Epidermal melanocyte (primary cell): ENCODE measurements at regions not wholly inside any gene's neighbourhood (a gene's known extent, or its start where the extent isn't known, plus 50 kb on each side); places are given as distances from the start of the nearest gene placed in this dataset.

Experiments used
- DNase-seq: peaks from one replicate; pipeline ENCODE4 v3.0.0; 2011; ENCODE audit warnings: low spot score; ENCODE audit not compliant: insufficient read length

DNA sequence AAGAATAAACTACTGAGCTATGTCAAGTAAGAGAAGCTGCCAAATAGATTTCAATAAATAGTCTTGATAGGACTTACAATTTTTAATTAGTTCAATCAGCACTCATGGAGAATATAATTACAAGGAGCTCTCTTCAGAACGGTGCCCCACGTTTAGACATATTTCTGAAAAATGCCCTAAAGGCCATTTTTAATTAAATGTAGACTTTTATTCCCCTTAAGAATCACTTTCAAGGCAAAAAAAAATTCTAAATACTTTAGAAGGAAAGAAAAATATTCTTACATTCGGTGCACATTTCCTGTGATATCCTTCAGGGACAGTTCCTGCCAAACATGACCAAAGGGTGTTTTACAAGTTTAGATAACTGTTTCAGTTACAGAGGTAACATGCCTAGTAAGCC, 202.5 kb upstream of the CDH7 start:
- DNase-seq, result no peak

DNA sequence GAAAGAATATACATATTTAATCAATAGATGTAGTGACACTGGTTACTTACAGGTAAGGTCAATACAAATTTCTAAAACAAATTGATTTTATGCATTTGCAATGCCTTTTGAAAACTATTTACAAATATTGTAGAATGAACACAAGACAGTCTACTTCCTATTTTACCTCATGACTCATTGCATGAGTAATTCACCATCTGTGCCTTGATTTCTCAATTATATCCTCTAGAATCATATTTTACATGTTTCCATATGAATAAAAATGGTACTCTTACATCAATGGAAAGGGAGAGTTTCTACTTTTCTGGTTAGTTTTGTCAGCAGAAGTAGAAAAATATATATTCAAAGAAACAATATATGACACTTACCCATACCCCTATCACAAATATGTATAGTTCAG, 203.8 kb upstream of the CDH7 start:
- DNase-seq, result no peak

DNA sequence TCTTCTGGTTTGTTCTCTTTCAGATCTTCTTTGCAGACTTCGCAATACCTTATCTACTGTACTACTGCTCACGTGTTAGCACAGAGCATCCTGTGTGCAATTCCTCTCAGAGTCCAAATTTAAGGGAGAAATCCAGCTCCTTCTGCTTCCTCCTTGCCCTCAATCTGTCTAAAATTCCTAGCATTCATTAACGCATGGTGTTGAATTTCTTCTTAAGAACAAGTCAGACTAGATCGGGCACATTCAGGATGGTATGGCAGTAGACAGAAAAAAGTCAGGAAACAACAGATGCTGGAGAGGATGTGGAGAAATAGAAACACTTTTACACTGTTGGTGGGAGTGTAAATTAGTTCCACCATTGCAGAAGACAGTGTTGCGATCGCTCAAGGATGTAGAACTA, 206.1 kb upstream of the CDH7 start:
- no peak for DNase-seq

DNA sequence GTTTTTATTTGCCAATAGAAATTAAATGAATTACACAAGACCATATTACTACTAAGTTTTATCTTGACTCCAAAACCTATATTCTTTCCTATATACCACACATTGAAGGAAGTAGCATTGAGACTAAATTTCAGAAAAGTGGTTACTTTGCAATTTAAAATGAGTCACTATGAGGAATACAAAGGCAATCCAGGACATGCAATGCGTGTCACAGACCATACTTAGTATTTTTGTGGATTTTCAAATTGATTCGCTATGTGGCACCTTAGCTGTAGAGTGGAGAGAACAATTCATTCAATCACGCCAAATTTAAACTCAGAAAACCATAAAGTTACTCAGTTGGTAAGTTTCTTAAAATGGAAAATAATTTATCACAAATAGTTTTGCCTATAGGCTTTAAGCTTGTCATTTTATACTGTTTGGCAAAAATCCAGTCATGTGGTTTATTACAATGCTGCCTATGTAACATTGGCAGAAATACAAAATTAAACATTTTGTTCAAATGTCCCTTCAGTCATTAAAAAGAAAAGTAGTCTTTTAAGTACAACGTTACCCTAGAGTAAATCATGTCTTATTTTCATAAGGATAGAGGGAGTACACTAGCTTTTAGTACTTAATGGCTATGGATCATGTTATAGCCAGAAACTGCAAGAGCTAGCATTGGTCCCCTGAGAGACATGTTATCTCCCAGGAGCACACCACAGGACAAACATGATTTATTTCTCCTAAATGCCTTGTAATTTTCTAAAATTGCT, 222.8 kb upstream of the CDH7 start:
- DNase-seq, result no peak

DNA sequence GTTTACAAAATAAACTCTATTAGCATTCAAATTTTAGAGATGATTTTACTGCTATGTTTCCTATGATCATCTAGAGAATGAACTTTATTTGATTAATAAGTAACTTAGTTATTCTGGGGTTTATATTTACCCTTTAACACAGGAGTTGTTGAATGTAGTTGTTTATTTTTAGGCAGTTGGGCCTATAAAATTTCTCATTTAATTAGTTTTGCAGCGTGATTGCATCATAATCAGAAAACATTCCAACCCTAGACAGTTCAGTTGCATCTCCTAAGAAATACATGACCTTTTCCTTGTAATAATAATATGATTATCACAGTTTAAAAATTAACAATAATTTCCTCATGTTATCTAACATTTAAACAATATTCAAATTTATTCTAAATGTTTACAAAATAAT, 224.7 kb upstream of the CDH7 start:
- no peak for DNase-seq

DNA sequence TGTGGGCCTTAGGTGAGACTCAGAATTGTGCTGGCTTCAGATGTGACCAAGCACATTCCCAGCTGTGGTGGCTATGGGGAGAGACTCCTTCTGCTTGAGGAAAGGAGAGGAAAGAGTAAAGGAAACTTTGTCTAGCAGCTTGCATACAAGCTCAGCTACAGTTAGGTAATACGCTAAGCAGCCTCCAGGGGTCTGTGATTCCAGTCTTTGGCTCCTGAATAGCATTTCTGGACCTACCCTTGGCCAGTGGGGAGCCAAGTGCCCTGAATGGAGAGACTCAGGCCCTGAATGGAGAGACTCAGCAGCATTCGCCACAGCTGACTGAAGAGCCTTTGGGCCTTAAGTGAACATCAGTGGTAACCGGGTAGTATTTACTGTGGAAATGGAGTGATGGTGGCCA, 227.4 kb upstream of the CDH7 start:
- DNase-seq, result no peak

DNA sequence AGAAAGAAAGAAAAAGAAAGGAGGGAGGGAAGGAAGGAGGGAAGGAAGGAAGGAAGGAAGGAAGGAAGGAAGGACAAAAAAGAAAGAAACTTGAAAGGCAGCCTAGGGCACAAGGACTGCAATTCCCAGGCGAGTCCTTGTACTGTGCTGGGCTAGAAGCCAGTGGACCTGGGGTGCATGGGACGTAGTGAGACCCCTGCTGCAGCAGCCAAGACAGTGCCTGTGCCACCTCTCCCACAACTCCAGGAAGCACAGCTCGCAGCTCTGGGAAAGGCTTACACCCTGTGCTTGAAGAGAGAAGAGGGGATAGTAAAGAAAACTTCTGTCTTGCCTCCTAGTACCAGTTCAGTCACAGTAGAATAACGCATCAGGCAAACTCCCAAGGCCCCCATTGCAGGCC, 227.9 kb upstream of the CDH7 start:
- DNase-seq, result no peak

DNA sequence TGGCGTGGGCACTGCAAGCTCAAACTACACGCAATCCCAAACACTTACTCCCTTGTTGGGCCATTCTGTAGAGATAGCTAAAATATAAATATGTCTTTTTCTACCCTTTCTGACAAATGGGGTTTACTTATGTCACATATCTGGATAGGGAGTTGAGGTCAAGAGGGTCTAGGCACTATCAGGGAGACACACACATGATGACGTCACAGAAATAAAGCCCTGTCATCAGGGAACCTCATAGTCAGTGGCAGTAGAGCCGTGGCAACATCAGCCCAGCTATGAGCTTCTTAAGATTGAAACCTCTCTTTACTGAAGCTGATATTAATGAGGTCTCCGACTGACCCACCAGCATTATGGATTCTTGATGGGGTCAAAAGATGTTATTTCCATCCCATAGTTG, 234.6 kb upstream of the CDH7 start:
- DNase-seq, result no peak

DNA sequence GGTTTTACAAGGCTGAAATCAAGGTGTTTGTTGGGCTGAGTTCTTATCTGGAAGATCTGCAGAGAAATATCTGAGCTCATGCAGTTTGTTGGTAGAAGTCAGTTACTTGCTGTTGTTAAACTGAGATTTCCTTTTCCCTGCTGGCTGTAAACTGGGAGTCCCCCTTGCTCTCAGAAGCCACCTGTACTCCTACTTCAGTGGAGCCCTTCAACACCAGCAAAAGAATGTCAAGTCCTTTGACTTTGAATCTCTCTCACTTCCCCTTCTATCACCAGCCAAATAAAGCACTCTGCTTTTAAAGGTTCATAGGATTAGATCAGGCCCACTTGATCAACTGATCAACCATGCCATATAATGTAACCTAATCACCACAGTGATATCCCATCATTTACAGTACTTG, 252.2 kb upstream of the CDH7 start:
- no peak for DNase-seq

DNA sequence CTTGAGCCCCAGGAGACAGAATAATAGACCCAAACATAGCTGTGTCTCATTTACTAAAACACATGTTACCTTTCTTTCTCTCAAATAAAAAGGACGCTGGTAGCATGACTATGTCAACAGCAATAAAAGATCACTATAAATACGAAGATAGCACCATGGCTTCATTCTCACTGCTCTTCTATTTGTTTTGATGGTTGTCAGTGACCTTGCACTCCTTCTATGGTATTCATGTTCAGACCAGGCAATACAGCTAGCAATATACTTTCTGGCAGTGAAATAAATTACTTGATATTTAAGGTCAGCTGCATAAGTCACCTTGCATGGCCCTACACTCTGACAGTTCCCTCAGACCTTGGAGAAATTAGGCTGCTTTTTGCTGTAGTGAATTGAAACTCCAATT, 263.2 kb upstream of the CDH7 start:
- DNase-seq, result no peak

DNA sequence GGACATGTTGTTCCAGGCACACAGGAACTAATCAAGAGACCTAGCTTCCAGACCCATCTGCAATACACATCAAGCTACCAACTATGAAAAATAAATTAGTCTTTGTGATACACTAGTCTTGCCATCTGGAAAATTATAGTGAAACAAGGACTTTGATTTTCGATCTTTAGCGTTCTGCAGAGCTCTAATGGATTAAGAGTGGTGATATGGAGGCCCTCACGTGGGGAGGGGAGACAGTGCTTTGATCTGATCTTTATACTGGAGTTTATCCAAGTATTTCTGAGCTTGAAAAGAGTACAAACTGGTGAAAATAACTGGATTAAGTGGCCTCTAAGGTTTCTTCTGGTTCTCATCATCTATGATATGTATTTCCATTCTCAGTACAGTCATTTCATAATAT, 273.4 kb upstream of the CDH7 start:
- no peak for DNase-seq

DNA sequence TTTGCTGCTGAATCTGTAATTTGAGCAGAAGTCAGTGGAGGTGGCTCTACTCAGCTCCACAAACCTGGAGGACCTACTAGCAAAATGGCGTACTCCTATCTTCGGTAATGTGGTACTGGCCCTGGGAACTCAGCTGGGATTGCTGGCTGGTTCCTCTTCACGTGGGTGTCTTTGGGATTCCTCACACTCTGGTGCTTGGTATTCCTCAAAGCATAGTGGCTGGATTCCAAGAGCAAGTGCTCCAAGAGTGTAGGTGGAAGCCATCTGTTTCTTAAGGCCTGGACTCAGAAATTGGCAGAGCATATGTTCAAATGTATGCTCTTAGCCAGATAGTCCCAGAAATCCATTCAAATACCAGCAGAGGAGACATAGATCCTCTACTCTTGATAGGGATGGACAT, 281.9 kb upstream of the CDH7 start:
- no peak for DNase-seq

DNA sequence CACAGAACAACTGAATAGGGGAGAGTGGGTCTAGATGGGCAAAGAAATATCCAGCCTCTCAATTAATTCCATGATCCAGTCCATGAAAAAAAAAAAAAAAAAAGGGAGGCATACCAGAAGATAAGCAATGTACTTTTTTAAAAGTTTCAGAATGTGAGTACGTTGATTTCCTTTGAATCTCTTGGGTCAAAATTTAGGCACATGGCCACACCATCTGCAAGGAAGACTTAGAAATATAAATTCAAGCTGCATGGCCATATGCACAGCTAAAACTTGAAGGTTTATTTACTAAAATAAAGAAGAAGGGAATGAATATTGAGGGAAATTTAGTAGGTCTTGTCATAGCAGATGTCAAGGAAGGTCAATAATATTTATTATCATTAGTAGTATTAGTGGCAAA, 286.5 kb upstream of the CDH7 start:
- DNase-seq, result no peak

DNA sequence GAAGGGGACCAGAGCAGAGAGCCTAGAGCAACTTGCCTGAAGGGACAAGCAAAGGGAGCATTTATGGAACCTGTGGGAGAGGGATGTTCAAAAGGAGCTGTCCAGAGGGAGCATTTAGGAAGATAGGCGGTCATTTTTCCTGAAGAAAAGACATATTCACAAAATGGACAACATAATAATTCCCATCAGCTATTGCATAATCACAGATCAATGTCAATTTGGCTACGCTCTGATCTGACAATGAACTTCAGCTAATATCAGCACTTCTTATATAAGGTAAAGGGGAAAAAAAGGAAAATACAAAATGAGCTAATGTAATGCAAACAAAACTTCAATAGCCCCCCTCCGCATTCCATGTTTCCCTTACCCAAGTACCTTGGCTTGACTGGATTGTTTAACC, 291.1 kb upstream of the CDH7 start:
- no peak for DNase-seq

DNA sequence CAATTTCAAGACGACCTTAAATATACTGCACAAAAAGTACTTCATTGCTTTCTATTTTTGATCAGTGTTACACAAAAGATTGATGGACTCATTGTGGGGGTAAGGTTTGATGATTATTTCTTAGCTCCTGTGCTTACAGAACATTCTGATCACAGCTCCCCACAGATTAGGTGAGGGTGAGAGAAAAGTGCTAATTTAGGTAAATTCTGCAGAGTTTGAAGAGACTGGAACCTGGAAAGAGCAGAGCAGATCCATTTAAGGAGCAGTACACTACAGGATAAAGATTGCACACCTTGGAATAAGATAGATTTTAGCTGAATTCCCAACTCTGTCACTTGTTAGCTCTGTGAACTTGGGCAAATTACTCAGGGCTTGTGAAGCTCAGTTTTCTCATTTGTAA, 291.9 kb upstream of the CDH7 start:
- no peak for DNase-seq

DNA sequence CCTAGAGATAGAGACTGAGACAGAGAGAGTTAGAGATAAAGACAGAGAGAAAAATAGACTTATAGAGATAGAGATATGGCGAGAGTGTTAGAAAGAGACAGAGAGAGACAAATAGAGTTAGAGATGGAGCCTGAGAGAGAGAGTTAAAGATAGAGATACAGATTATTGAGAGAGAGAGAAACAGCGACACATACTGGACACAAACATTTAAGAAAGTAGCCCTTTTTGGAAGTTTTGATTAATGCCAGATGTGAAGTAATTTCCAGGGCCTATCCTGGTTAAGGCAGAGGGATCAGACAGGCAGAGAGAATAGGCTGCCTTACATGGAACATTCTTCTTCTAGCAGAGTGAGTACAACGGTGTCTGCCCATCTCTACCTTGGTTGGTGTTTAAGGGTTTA, 311.6 kb upstream of the CDH7 start:
- DNase-seq, result no peak

DNA sequence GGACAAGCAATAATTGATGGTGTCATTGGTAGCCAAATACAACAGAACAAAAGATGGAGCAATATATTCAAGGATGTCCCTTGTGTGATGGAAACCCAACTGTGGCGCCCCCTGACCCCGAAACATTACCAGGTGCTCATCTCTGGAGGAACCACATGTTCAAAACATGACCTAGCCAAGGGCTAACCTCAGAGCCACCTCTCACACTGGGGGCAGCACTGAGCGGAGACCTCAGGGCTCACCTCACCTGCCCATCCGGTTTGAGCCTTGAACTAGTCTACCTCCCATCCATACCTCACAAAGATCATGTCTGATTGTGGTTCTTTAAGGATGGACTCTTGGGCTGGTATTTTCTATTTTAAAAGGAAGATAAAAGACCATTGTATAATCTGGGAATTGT, 314.4 kb upstream of the CDH7 start:
- no peak for DNase-seq

DNA sequence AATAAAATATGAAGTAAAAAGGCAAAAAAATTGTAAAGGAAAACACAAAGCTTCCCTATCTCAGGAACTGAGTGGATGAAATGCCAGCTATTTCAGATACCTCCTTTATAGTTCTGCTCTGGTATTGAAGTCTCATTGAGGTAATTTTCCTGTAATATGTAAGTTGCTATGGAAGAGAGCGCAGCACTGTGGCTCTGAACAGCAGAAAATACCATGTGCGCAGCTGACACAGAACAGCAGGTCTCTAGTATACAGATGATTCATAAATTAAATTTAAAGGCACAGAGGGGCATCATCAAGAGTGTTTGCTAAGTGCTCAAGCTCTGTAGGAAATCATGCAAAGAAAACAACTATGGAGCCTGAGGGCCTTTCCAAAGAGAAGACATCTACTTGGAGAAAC, 315.3 kb upstream of the CDH7 start:
- DNase-seq, result no peak

DNA sequence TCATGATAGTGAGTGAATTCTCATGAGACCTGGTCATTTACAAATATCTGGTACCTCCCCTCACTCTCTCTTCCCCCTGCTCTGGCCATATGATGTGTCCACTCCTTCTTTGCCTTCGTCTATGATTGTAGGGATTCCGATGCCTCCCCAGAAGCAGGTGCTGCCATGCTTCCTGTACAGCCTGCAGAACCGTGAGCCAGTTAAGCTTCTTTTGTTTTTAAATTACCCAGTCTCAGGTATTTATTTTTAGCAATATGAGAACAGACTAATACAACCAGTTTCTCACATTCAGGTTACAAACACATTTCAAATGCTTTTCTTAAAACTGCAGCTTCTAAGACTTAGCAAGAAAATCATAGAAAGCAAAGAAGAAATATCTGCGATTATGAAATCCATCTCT, 321.2 kb upstream of the CDH7 start:
- no peak for DNase-seq

DNA sequence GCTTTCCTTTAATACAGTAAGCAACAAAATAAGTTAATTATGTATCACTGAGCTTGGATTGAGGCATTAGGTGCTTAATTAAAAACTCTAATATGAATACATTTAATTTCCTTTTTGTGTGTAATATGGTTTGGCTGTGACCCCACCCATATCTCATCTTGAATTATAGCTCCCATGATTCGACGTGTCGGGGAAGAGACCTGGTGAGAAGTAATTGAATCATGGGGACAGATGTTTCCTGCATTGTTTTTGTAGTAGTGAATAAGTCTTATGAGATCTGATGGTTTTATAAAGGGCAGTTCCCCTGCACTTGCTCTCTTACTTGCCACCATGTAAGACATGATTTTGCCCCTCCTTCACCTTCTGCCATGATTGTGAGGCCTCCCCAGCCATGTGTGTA, 325.4 kb upstream of the CDH7 start:
- DNase-seq, result no peak

DNA sequence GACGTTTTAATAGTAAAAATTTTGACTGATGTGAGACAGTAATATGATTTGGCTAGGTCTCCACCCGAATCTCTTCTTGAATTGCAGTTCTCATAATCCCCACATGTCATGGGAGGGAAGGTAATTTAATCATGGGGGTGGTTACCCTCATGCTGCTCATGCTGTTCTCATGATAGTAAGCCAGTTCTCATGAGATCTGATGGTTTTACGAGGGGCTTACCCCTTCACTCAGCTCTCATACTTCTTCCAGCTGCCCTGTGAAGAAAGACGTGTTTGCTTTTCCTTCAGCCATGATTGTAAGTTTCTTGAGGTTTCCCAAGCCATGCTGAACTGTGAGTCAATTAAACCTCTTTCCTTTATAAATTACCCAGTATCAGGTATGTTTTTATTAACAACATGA, 327.0 kb upstream of the CDH7 start:
- no peak for DNase-seq

DNA sequence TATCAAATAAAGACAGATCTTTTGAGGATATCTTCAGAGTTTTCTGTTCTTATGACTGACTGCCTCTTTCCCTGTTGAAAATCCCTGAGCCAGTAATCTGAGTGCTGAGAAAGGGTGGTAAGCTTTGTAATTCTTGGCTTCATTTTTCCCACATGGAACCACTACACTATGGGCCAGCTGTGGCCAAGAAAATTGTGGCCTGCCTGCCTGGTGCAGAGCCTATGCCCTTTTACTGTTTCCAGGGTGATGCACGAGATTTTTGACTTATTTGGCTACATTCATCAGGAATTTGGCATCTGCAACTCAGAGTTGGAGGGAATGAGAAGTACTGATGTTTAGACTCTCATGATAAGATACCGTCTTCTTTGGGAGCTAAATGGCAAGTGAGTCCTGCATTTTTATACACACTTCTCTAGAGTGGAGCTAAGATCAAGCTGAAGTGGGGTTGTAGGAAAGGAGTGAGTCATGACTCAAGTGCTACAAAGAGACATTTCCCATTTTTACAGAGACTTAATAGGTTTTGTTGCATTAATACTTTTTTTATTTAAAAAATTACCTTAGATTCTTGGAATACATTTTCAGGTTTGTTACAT, 328.2 kb upstream of the CDH7 start:
- DNase-seq, result no peak

DNA sequence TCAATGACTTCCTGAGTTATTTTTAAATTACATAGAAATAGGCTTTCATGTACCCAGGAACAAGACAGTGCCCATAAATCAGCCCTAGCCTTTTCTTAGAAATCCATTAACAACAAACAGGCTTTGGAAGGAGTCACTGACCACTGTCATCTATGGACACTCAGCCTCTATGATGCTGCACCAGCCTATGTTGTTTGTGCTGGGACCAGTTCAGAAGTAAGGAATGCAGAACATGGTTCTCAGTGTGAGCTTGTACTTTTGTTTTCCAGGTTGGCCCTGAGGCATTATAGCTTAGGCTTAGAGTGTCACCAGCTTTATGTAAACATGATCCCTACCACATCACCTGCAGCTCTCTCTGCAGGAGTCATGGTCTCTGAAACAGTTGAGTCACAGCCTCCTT, 335.7 kb upstream of the CDH7 start:
- DNase-seq, result no peak

DNA sequence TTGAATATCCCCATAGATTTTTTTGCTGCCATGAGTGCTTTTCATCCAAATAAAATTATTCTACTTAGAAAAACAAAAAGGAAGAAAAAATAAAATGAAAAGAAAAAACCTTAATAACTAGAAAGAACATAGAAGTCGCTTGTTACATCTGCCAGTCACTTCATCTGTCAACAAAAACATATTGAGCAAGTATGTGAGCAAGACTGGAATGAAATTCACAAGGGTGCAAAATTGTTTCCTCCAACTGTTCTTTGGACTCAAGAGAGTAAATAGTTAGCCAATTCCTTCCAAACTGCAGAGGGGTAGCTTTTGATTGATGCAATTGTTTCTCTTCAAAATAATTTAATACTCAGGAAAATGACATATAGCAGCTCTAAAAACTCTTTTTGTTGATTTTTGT, 336.3 kb upstream of the CDH7 start:
- no peak for DNase-seq
